C4-2B (cell line): ENCODE measurements at regions not wholly inside any gene's neighbourhood (a gene's known extent, or its start where the extent isn't known, plus 50 kb on each side); places are given as distances from the start of the nearest gene placed in this dataset.

ENCODE experiments used
- ZFX ChIP-seq: fragments of 450-650 bp; IDR thresholded peaks from 2 replicates; pipeline ENCODE4 v1.6.1; 2017
- TF ChIP-seq, protein P1 (sequence below): fragments of 450-650 bp; conservative IDR thresholded peaks from 2 replicates; pipeline ENCODE4 v1.5.1; 2017; ENCODE audit warnings: mild to moderate bottlenecking

DNA sequence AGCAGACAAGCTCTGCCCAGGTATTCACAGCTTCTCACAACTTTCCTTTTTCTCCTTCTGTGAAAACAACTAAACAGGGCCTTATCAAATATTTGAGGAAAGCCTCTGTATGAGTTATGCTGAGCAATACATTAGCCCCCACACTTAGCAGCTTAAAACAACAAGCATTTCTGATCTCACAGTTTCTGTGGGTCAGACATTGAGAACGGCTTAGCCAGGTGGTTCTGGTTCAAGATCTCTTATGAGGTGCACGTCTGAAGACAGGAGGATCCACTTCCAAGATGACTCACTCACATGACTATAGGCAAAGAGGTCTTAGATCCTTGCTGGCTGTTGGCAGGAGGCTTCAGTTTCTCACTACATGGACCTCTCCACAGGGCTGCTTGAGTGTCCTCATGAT, 181.4 kb upstream of the WSCD1 start:
- TF ChIP-seq, protein P1, sequence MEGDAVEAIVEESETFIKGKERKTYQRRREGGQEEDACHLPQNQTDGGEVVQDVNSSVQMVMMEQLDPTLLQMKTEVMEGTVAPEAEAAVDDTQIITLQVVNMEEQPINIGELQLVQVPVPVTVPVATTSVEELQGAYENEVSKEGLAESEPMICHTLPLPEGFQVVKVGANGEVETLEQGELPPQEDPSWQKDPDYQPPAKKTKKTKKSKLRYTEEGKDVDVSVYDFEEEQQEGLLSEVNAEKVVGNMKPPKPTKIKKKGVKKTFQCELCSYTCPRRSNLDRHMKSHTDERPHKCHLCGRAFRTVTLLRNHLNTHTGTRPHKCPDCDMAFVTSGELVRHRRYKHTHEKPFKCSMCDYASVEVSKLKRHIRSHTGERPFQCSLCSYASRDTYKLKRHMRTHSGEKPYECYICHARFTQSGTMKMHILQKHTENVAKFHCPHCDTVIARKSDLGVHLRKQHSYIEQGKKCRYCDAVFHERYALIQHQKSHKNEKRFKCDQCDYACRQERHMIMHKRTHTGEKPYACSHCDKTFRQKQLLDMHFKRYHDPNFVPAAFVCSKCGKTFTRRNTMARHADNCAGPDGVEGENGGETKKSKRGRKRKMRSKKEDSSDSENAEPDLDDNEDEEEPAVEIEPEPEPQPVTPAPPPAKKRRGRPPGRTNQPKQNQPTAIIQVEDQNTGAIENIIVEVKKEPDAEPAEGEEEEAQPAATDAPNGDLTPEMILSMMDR: no peak
- no peak for TF ChIP-seq ZFX
